Lung (tissue), 11 donors: ENCODE measurements at regions not wholly inside any gene's neighbourhood (a gene's known extent, or its start where the extent isn't known, plus 50 kb on each side); places are given as distances from the start of the nearest gene placed in this dataset.

ENCODE experiments used
- ATAC-seq: fragments of 200-7000 bp; cut with Tn5 transposase; one replicate; pipeline ENCODE4 v1.9.1; 2020; ENCODE audit warnings: moderate number of reproducible peaks; ENCODE audit not compliant: insufficient read depth, low FRiP score
- DNase-seq, 3 donors: peaks; one replicate each; pipeline ENCODE4 v3.0.0-alpha.2; 2013 to 2017
- H3K27ac ChIP-seq, 2 donors: one replicate each; pipeline ENCODE4 v1.5.1; 2013; ENCODE audit warnings: mild to moderate bottlenecking in 2 of 2, moderate library complexity in 2 of 2, control low read depth in 1 of 2, inconsistent platforms in 1 of 2, low read depth in 1 of 2, low read length in 1 of 2
- H3K27me3 ChIP-seq, 3 donors: one replicate each; pipeline ENCODE4 v1.5.1; 2013; ENCODE audit warnings: low read length in 2 of 3; ENCODE audit not compliant: control insufficient read depth in 3 of 3, insufficient read depth in 3 of 3
- H3K36me3 ChIP-seq, 4 donors: one replicate each; pipeline ENCODE4 v1.5.1; 2013; ENCODE audit warnings: low read length in 4 of 4, mild to moderate bottlenecking in 1 of 4, moderate library complexity in 1 of 4; ENCODE audit not compliant: control insufficient read depth in 4 of 4, insufficient read depth in 4 of 4
- H3K4me1 ChIP-seq, 5 donors: one replicate each; pipeline ENCODE4 v1.5.1; 2013; ENCODE audit warnings: low read length in 5 of 5, mild to moderate bottlenecking in 2 of 5, moderate library complexity in 1 of 5; ENCODE audit not compliant: control insufficient read depth in 5 of 5, insufficient read depth in 5 of 5
- H3K4me3 ChIP-seq: one replicate; pipeline ENCODE4 v1.5.1; 2013; ENCODE audit warnings: mild to moderate bottlenecking, control low read depth, moderate library complexity
- H3K9ac ChIP-seq, 2 donors: one replicate each; pipeline ENCODE4 v1.5.1; 2013; ENCODE audit warnings: low read length in 2 of 2, control low read depth in 1 of 2; ENCODE audit not compliant: insufficient read depth in 1 of 2
- H3K9me3 ChIP-seq, 4 donors: one replicate each; pipeline ENCODE4 v1.5.1; 2013; ENCODE audit warnings: low read length in 3 of 4, mild to moderate bottlenecking in 1 of 4, moderate library complexity in 1 of 4; ENCODE audit not compliant: control insufficient read depth in 4 of 4, insufficient read depth in 3 of 4
- WGBS, 2 donors: extraction: QIAGEN DNeasy Blood & Tissue Kit; methylation state at CpG; one replicate each; pipeline ENCODE4 v1.1.7; 2013; 5-methylcytosine and 5-hydroxymethylcytosine counted together
- TF ChIP-seq, protein P1 (sequence below): IDR thresholded peaks from 2 replicates; pipeline ENCODE4 v1.5.1; 2012; ENCODE audit warnings: mild to moderate bottlenecking; ENCODE audit errors: control extremely low read depth, extremely low read depth
- donor health status: control.
- donor health status: control.
- donor health status: Bipolar disorder and iron deficiency.
- donor health status: healthy.
- donor health status: DM: yes; HTN: yes; CAD: no.

DNA sequence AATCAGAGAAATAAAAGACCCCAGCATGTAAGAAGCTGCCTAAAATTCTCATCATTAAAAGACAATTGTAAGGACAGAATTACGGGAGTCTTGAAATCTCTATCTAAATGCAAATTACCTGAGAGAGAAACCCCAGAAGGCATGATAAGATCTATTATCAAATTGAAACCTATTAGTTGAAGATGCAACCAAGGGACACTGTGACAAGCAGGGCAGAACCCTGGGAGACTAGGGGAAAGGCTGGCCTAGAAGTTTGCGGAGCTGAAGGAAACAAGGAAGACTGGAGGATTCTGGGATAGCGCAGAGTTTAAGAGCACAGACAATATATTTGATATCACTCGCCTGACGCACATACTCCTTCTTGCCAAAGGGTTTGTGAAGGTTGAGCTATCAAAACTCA, 319.5 kb upstream of the CHAC2 start:
- Histone ChIP-seq H3K27me3 (no peaks in the 10 kb centered on the region), H3K4me3 (no peak overlapping the region), H3K27ac (no peak overlapping the region), H3K9ac (no peak overlapping the region), H3K36me3 (no peaks in the 10 kb centered on the region), H3K4me1 (peaks cover 0 to 2% (median 0%) of the 10 kb centered on the region in 5 donors), H3K9me3 (no peaks in the 10 kb centered on the region)
- TF ChIP-seq, protein P1, sequence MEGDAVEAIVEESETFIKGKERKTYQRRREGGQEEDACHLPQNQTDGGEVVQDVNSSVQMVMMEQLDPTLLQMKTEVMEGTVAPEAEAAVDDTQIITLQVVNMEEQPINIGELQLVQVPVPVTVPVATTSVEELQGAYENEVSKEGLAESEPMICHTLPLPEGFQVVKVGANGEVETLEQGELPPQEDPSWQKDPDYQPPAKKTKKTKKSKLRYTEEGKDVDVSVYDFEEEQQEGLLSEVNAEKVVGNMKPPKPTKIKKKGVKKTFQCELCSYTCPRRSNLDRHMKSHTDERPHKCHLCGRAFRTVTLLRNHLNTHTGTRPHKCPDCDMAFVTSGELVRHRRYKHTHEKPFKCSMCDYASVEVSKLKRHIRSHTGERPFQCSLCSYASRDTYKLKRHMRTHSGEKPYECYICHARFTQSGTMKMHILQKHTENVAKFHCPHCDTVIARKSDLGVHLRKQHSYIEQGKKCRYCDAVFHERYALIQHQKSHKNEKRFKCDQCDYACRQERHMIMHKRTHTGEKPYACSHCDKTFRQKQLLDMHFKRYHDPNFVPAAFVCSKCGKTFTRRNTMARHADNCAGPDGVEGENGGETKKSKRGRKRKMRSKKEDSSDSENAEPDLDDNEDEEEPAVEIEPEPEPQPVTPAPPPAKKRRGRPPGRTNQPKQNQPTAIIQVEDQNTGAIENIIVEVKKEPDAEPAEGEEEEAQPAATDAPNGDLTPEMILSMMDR = no peak
- DNase-seq (no peak), ATAC-seq (no peak)
- 92 to 96% methylated on average over 5 of the region's 5 CpGs for WGBS, 2 donors

DNA sequence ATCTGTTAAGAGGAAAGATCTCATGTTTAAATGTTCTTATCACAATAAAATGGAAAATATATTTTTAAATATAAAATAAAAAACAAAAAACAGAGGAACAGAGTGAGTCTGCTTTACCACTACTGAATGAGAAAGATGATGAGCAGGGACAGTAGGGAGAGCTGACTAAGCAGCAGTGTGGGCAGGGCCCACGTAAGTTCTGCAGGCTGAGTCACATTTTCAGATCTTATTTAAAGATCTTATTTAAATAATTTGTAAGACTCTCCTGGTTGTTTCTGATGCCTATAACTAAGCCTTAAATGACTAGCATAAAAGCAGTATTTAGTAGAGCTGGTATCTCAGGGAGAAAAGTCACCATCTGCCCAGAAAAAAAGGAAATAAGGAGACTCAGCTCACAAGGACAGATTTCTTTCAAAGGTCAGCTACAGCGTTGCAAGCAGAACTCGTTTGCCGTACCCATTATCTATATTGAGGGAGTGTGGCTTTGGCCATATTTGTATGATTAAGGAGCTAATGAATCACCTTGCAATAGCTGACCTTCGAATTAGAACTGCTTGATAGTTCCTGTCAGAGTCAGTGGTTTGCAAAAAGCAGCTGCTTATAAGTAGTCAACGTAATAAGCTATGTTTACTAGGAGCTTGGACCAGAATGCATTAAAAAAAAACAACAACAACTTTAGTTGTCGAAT, 322.1 kb upstream of the CHAC2 start:
- no peaks in the 10 kb centered on the region for H3K9me3 ChIP-seq
- no peak overlapping the region for H3K4me3 ChIP-seq
- 68 to 85% methylated on average over 7 of the region's 7 CpGs for WGBS, 2 donors
- H3K9ac ChIP-seq = no peak overlapping the region
- ATAC-seq = no peak
- H3K4me1 ChIP-seq = no peaks in the 10 kb centered on the region
- H3K36me3 ChIP-seq = no peaks in the 10 kb centered on the region
- H3K27ac ChIP-seq = no peak overlapping the region
- TF ChIP-seq, protein P1 = no peak
- DNase-seq = no peak
- no peaks in the 10 kb centered on the region for H3K27me3 ChIP-seq

DNA sequence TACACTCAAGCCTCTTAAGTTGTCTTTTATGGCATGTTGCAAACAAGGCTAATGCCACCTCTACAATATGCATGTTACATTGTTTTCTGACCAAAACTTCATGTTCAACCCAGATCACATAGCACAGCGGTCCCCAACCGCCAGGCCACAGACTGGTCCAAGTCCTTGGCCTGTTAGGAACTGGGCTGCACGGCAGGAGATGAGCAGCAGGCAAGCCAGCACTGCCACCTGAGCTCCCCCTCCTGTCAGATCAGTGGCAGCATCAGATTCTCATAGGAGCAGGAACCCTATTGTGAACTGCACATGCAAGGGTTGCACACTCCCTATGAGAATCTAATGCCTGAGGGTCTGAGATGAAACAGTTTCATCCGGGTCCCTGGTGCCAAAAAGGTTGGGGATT, 324.8 kb upstream of the CHAC2 start:
- Histone ChIP-seq H3K27ac (no peak overlapping the region), H3K4me3 (no peak overlapping the region), H3K36me3 (no peaks in the 10 kb centered on the region), H3K9me3 (no peaks in the 10 kb centered on the region), H3K9ac (no peak overlapping the region), H3K4me1 (peaks cover 0 to 1% (median 0%) of the 10 kb centered on the region in 5 donors), H3K27me3 (no peaks in the 10 kb centered on the region)
- no peak for DNase-seq
- no peak for ATAC-seq
- TF ChIP-seq, protein P1 = no peak
- WGBS, 2 donors = 65 to 71% methylated on average over 4 of the region's 4 CpGs

DNA sequence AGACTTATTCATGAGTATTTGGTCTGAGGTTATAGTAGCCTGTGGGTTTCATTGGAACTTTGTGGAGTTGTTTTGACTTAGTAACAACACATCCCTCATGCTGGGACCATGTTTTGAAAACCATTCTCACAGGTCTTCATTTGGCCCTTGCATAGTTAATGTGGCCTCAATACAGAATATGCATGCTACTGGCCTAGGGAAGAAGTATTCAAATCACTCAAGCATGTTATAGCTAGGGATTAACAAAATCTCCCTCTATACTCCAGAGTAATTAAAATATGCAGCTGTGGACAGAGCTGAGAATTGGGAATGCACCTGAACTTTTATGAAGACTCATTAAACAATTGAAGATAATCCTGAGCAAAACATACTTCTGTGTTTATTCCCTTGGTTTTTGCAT, 325.5 kb upstream of the CHAC2 start:
- Histone ChIP-seq H3K27me3 (no peaks in the 10 kb centered on the region), H3K27ac (no peak overlapping the region), H3K36me3 (no peaks in the 10 kb centered on the region), H3K4me1 (peaks cover 0 to 1% (median 0%) of the 10 kb centered on the region in 5 donors), H3K9me3 (no peaks in the 10 kb centered on the region), H3K4me3 (no peak overlapping the region), H3K9ac (no peak overlapping the region)
- no peak for DNase-seq
- no peak for ATAC-seq
- TF ChIP-seq, protein P1 = no peak
